Keratinocyte (primary cell): ENCODE measurements at regions not wholly inside any gene's neighbourhood (a gene's known extent, or its start where the extent isn't known, plus 50 kb on each side); places are given as distances from the start of the nearest gene placed in this dataset.
A peak's percentile ranks its signal among the peaks of the same experiment; 100 is the strongest.

Experiments used
- DNase-seq: peaks from one replicate; pipeline ENCODE4 v3.0.0-alpha.2; 2011; ENCODE audit warnings: low read depth, missing footprints, low spot score
- FAIRE-seq: peaks from 2 replicates; lab custom pipeline; 2011; peaks lifted over from hg19 to GRCh38; lab: Jason Lieb, UNC
- H2AFZ ChIP-seq: 2 replicates; pipeline ENCODE4 v1.6.0; 2012; ENCODE audit warnings: low read length, control low read depth, inconsistent platforms; ENCODE audit not compliant: control insufficient read depth
- H3K27ac ChIP-seq: 2 replicates; pipeline ENCODE4 v1.5.1; 2011; ENCODE audit warnings: low read length; ENCODE audit not compliant: control insufficient read depth, insufficient read depth
- H3K27me3 ChIP-seq: 3 replicates; pipeline ENCODE4 v1.6.0; 2011; ENCODE audit warnings: low read length; ENCODE audit not compliant: control insufficient read depth, insufficient read depth; ENCODE audit errors: extremely low read depth
- H3K36me3 ChIP-seq, 2 experiments: 2 replicates in 1 of 2; 3 replicates in 1 of 2; pipeline ENCODE4 v1.5.1; 2011; ENCODE audit warnings: low read length in 2 of 2, mild to moderate bottlenecking in 1 of 2; ENCODE audit not compliant: control insufficient read depth in 2 of 2, insufficient read depth in 2 of 2; ENCODE audit errors: extremely low read depth in 1 of 2
- H3K4me1 ChIP-seq: 3 replicates; pipeline ENCODE4 v1.5.1; 2011; ENCODE audit warnings: low read length; ENCODE audit not compliant: control insufficient read depth, insufficient read depth; ENCODE audit errors: extremely low read depth
- H3K4me2 ChIP-seq: 3 replicates; pipeline ENCODE4 v1.6.0; 2011; ENCODE audit warnings: low read depth, low read length; ENCODE audit not compliant: control insufficient read depth, insufficient read depth; ENCODE audit errors: extremely low read depth
- H3K4me3 ChIP-seq, 3 experiments: fragments of 200-600 bp in 1 of 3; sonication (generic) in 1 of 3; 2 replicates in 2 of 3; 3 replicates in 1 of 3; pipeline ENCODE4 v1.5.1; 2011 to 2016; ENCODE audit warnings: low read length in 3 of 3, mild to moderate bottlenecking in 3 of 3, control low read depth in 2 of 3, inconsistent platforms in 1 of 3, low read depth in 1 of 3, mixed read lengths in 1 of 3, mixed run types in 1 of 3, moderate library complexity in 1 of 3; ENCODE audit not compliant: control insufficient read depth in 2 of 3, insufficient read depth in 2 of 3; ENCODE audit errors: extremely low read depth in 1 of 3
- H3K79me2 ChIP-seq: 2 replicates; pipeline ENCODE4 v1.6.0; 2012; ENCODE audit warnings: low read length; ENCODE audit not compliant: control insufficient read depth, insufficient read depth
- H3K9ac ChIP-seq: 3 replicates; pipeline ENCODE4 v1.6.0; 2011; ENCODE audit warnings: low read length; ENCODE audit not compliant: control insufficient read depth, insufficient read depth; ENCODE audit errors: extremely low read depth
- H3K9me1 ChIP-seq: 3 replicates; pipeline ENCODE4 v1.6.0; 2011; ENCODE audit warnings: low read length; ENCODE audit not compliant: control insufficient read depth, insufficient read depth; ENCODE audit errors: extremely low read depth
- H3K9me3 ChIP-seq: 2 replicates; pipeline ENCODE4 v1.5.1; 2012; ENCODE audit warnings: low read depth, low read length; ENCODE audit not compliant: control insufficient read depth
- H4K20me1 ChIP-seq: 3 replicates; pipeline ENCODE4 v1.6.0; 2011; ENCODE audit warnings: low read length; ENCODE audit not compliant: control insufficient read depth, insufficient read depth; ENCODE audit errors: extremely low read depth
- EZH2 ChIP-seq: IDR thresholded peaks from one replicate; pipeline ENCODE4 v1.6.1; 2012; ENCODE audit warnings: inconsistent platforms, mild to moderate bottlenecking, low read length, moderate library complexity
- dilution Hi-C: fragments of 300-500 bp; cut with MboI; formaldehyde crosslinking; loops from one replicate; pipeline ENCODE4 v1.7.0; 2020; ENCODE audit warnings: low sequenced_read_pairs; ENCODE audit not compliant: extremely low pct_ligation_motif_present
- TF ChIP-seq, protein P1 (sequence below), 3 experiments: IDR thresholded peaks in 1 of 3; conservative IDR thresholded peaks in 1 of 3; optimal IDR thresholded peaks in 1 of 3; 2 replicates in 2 of 3; 3 replicates in 1 of 3; pipeline versions ENCODE3 to v1.5.1; 2011; ENCODE audit warnings: low read length in 3 of 3, mild to moderate bottlenecking in 3 of 3, moderate library complexity in 2 of 3, control low read depth in 1 of 3, inconsistent platforms in 1 of 3; ENCODE audit not compliant: insufficient read depth in 2 of 3; ENCODE audit errors: extremely low read depth in 1 of 3

- FAIRE-seq = no peak
- no peak overlapping the region for H3K4me2 ChIP-seq
Observed at GRCh38 chr5:32526810-32527209, 58.5 kb upstream of the SUB1 start.

DNA sequence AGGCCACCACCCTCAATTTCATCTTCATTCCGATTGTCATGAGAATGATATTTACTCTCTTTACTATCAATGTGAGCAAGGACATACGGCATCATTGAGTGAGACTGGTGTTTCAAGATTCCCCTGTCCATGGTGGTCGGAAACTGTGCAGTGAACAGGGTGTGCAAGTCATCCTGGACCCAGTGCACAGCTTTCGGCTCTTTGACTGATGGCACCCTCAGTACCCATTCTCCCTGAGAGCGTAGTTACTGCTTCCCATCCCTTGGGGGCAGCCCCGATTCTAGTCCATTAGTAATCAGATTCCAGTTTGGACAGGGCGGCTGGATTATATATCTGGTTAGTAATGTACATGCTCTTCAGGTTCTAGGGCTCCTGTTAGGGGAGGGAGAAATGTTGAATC, 61.7 kb upstream of the SUB1 start:
- no peak for TF ChIP-seq EZH2
- TF ChIP-seq, protein P1, sequence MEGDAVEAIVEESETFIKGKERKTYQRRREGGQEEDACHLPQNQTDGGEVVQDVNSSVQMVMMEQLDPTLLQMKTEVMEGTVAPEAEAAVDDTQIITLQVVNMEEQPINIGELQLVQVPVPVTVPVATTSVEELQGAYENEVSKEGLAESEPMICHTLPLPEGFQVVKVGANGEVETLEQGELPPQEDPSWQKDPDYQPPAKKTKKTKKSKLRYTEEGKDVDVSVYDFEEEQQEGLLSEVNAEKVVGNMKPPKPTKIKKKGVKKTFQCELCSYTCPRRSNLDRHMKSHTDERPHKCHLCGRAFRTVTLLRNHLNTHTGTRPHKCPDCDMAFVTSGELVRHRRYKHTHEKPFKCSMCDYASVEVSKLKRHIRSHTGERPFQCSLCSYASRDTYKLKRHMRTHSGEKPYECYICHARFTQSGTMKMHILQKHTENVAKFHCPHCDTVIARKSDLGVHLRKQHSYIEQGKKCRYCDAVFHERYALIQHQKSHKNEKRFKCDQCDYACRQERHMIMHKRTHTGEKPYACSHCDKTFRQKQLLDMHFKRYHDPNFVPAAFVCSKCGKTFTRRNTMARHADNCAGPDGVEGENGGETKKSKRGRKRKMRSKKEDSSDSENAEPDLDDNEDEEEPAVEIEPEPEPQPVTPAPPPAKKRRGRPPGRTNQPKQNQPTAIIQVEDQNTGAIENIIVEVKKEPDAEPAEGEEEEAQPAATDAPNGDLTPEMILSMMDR (optimal IDR thresholded peaks at IDR 0.05 in 1 of 3, IDR thresholded peaks at IDR 0.05 in 1 of 3, conservative IDR thresholded peaks at IDR 0.05 in 1 of 3; ENCODE audit: extremely low read depth in 1 of 3, insufficient read depth in 2 of 3, low read length in 3 of 3) = peak in 1 of 3 experiments; percentile 17
- dilution Hi-C loops = no loop called here
- H3K27ac ChIP-seq = no peak overlapping the region
- no peaks in the 10 kb centered on the region for H3K4me1 ChIP-seq
- FAIRE-seq = no peak
- no peaks in the 10 kb centered on the region for H3K9me1 ChIP-seq
- no peak overlapping the region for H2AFZ ChIP-seq
- H3K9me3 ChIP-seq = no peaks in the 10 kb centered on the region
- H3K4me2 ChIP-seq = no peak overlapping the region
- H3K27me3 ChIP-seq = no peaks in the 10 kb centered on the region
- H3K36me3 ChIP-seq = no peaks in the 10 kb centered on the region
- H4K20me1 ChIP-seq = no peaks in the 10 kb centered on the region
- H3K79me2 ChIP-seq = no peaks in the 10 kb centered on the region
- no peak overlapping the region for H3K9ac ChIP-seq
- no peak overlapping the region for H3K4me3 ChIP-seq
- no peak for DNase-seq

More at GRCh38 chr5:32526810-32527209, 58.5 kb upstream of the SUB1 start:
- Histone ChIP-seq H3K9ac (no peak overlapping the region), H3K4me3 (no peak overlapping the region), H3K9me1 (no peaks in the 10 kb centered on the region), H3K9me3 (no peaks in the 10 kb centered on the region), H3K79me2 (no peaks in the 10 kb centered on the region), H3K36me3 (no peaks in the 10 kb centered on the region), H2AFZ (no peak overlapping the region), H3K4me1 (no peaks in the 10 kb centered on the region), H4K20me1 (no peaks in the 10 kb centered on the region), H3K27ac (no peak overlapping the region), H3K27me3 (no peaks in the 10 kb centered on the region)
- dilution Hi-C loops = no loop called here
- TF ChIP-seq EZH2 = no peak
- TF ChIP-seq, protein P1 (optimal IDR thresholded peaks at IDR 0.05 in 1 of 3, IDR thresholded peaks at IDR 0.05 in 1 of 3, conservative IDR thresholded peaks at IDR 0.05 in 1 of 3; ENCODE audit: extremely low read depth in 1 of 3, insufficient read depth in 2 of 3, low read length in 3 of 3) = no peak
- DNase-seq = no peak
